Smooth muscle cell (in vitro differentiated cells): ENCODE measurements at regions not wholly inside any gene's neighbourhood (a gene's known extent, or its start where the extent isn't known, plus 50 kb on each side); places are given as distances from the start of the nearest gene placed in this dataset.

ENCODE experiments used
- DNase-seq: peaks from one replicate; lab custom pipeline; 2025; ENCODE audit not compliant: unreplicated experiment; lab: John Stamatoyannopoulos, UW
- H2AFZ ChIP-seq: fragments of 200-600 bp; sonication (generic); 2 replicates; pipeline ENCODE4 v1.6.0; 2016; ENCODE audit warnings: antibody characterized with exemption, low read depth, mild to moderate bottlenecking
- H3F3A ChIP-seq: fragments of 200-600 bp; sonication (generic); 2 replicates; pipeline ENCODE4 v1.6.0; 2017; ENCODE audit warnings: antibody characterized with exemption, low read depth
- H3K27ac ChIP-seq: fragments of 200-600 bp; sonication (generic); 2 replicates; pipeline ENCODE4 v1.5.1; 2016; ENCODE audit warnings: low read depth, mild to moderate bottlenecking
- H3K27me3 ChIP-seq: fragments of 200-600 bp; sonication (generic); 2 replicates; pipeline ENCODE4 v1.6.1; 2016; ENCODE audit warnings: low read depth, mild to moderate bottlenecking
- H3K36me3 ChIP-seq: fragments of 200-600 bp; sonication (generic); 2 replicates; pipeline ENCODE4 v1.5.1; 2016; ENCODE audit warnings: low read depth
- H3K4me1 ChIP-seq: fragments of 200-600 bp; sonication (generic); 2 replicates; pipeline ENCODE4 v1.5.1; 2016; ENCODE audit warnings: low read depth
- H3K4me2 ChIP-seq: fragments of 200-600 bp; sonication (generic); 2 replicates; pipeline ENCODE4 v1.6.0; 2016; ENCODE audit warnings: mild to moderate bottlenecking
- H3K4me3 ChIP-seq: fragments of 200-600 bp; sonication (generic); 2 replicates; pipeline ENCODE4 v1.5.1; 2016; ENCODE audit warnings: mild to moderate bottlenecking
- H3K79me2 ChIP-seq: fragments of 200-600 bp; sonication (generic); 2 replicates; pipeline ENCODE4 v1.6.0; 2016; ENCODE audit warnings: low read depth, mild to moderate bottlenecking
- H3K9ac ChIP-seq: fragments of 200-600 bp; sonication (generic); 2 replicates; pipeline ENCODE4 v1.6.0; 2016; ENCODE audit warnings: low read depth
- H3K9me3 ChIP-seq: fragments of 200-600 bp; sonication (generic); replicated peaks from 2 replicates; pipeline ENCODE4 v1.5.1; 2016; ENCODE audit warnings: low read depth
- H4K20me1 ChIP-seq: fragments of 200-600 bp; sonication (generic); 2 replicates; pipeline ENCODE4 v1.6.0; 2016; ENCODE audit warnings: low read depth
- CTCF ChIP-seq: fragments of 200-600 bp; sonication (generic); IDR thresholded peaks from 2 replicates; pipeline ENCODE4 v1.5.1; 2017; ENCODE audit warnings: borderline replicate concordance, mild to moderate bottlenecking, antibody characterized with exemption; ENCODE audit not compliant: insufficient read depth, poor library complexity, severe bottlenecking
- WGBS: methylation state at CpG from one replicate; pipeline ENCODE4 v1.1.7; 2016; ENCODE audit warnings: low lambda C conversion rate; 5-methylcytosine and 5-hydroxymethylcytosine counted together

- DNase-seq, result no peak
- no peaks in the 10 kb centered on the region for H3K36me3 ChIP-seq
- H2AFZ ChIP-seq, result no peak overlapping the region
- H3K27ac ChIP-seq, result no peak overlapping the region
- H3K4me1 ChIP-seq, result no peaks in the 10 kb centered on the region
- H3K4me2 ChIP-seq, result no peak overlapping the region
- WGBS, result 87% methylated on average over 10 of the region's 10 CpGs
- H3K9ac ChIP-seq, result no peak overlapping the region
- peaks cover 25% of the 10 kb centered on the region for H3K27me3 ChIP-seq
- TF ChIP-seq CTCF, result no peak
- H3F3A ChIP-seq, result no peaks in the 10 kb centered on the region
- H3K4me3 ChIP-seq, result no peak overlapping the region
- no peaks in the 10 kb centered on the region for H3K79me2 ChIP-seq
- no peaks in the 10 kb centered on the region for H3K9me3 ChIP-seq
- no peaks in the 10 kb centered on the region for H4K20me1 ChIP-seq
Observed at GRCh38 chr11:134758342-134758931, 346.4 kb upstream of the B3GAT1 start.

GRCh38 chr11:134757633-134758032 lies 345.6 kb upstream of the B3GAT1 start:
- Histone ChIP-seq H3K36me3 (no peaks in the 10 kb centered on the region), H3K27ac (no peak overlapping the region), H3K4me2 (no peak overlapping the region), H3K4me1 (no peaks in the 10 kb centered on the region), H3K9me3 (no peaks in the 10 kb centered on the region), H2AFZ (no peak overlapping the region), H3F3A (no peaks in the 10 kb centered on the region), H4K20me1 (no peaks in the 10 kb centered on the region), H3K79me2 (no peaks in the 10 kb centered on the region), H3K4me3 (no peak overlapping the region), H3K9ac (no peak overlapping the region), H3K27me3 (peaks cover 33% of the 10 kb centered on the region)
- no peak for TF ChIP-seq CTCF
- 89% methylated on average over 3 of the region's 3 CpGs for WGBS
- DNase-seq, result no peak

- H3K9me3 ChIP-seq, result no peaks in the 10 kb centered on the region
- H2AFZ ChIP-seq, result no peak overlapping the region
- no peak overlapping the region for H3K9ac ChIP-seq
- no peaks in the 10 kb centered on the region for H4K20me1 ChIP-seq
- no peak for TF ChIP-seq CTCF
- H3K27ac ChIP-seq, result no peak overlapping the region
- peaks cover 38% of the 10 kb centered on the region for H3K27me3 ChIP-seq
- H3K4me1 ChIP-seq, result no peaks in the 10 kb centered on the region
- 90% methylated on average over 9 of the region's 9 CpGs for WGBS
- no peaks in the 10 kb centered on the region for H3F3A ChIP-seq
- H3K4me2 ChIP-seq, result no peak overlapping the region
- H3K36me3 ChIP-seq, result no peaks in the 10 kb centered on the region
- no peaks in the 10 kb centered on the region for H3K79me2 ChIP-seq
- DNase-seq, result no peak
- no peak overlapping the region for H3K4me3 ChIP-seq
Observed at GRCh38 chr11:134756811-134757540, 344.9 kb upstream of the B3GAT1 start.

- H3K4me1 ChIP-seq, result no peaks in the 10 kb centered on the region
- no peak overlapping the region for H3K27ac ChIP-seq
- H3K36me3 ChIP-seq, result no peaks in the 10 kb centered on the region
- DNase-seq, result no peak
- H4K20me1 ChIP-seq, result no peaks in the 10 kb centered on the region
- no peak overlapping the region for H2AFZ ChIP-seq
- no peak overlapping the region for H3K4me2 ChIP-seq
- H3K4me3 ChIP-seq, result no peak overlapping the region
- no peaks in the 10 kb centered on the region for H3K9me3 ChIP-seq
- H3F3A ChIP-seq, result no peaks in the 10 kb centered on the region
- H3K79me2 ChIP-seq, result no peaks in the 10 kb centered on the region
- no peak overlapping the region for H3K9ac ChIP-seq
- no peak for TF ChIP-seq CTCF
- 93% methylated on average over 10 of the region's 10 CpGs for WGBS
- peaks cover 52% of the 10 kb centered on the region for H3K27me3 ChIP-seq
Observed at GRCh38 chr11:134755535-134755934, 343.5 kb upstream of the B3GAT1 start.
